ENCODE measurements at regions not wholly inside any gene's neighbourhood (a gene's known extent, or its start where the extent isn't known, plus 50 kb on each side); places are given as distances from the start of the nearest gene placed in this dataset.

- DNase-seq (ENCODE audit: low spot score) (no peak), ATAC-seq (ENCODE audit: low FRiP score) (no peak)
- TF ChIP-seq CTCF (IDR thresholded peaks at IDR 0.05): no peak
Observed at GRCh38 chr4:42330002-42330592, 67.2 kb upstream of the SHISA3 start.

- TF ChIP-seq CTCF (IDR thresholded peaks at IDR 0.05): no peak
- no peak for DNase-seq (ENCODE audit: low spot score)
- no peak for ATAC-seq (ENCODE audit: low FRiP score)
Observed at GRCh38 chr4:42331040-42331439, 66.2 kb upstream of the SHISA3 start.

GRCh38 chr4:42331914-42332368 lies 65.3 kb upstream of the SHISA3 start:
- DNase-seq (ENCODE audit: low spot score) (no peak), ATAC-seq (ENCODE audit: low FRiP score) (no peak)
- TF ChIP-seq CTCF (IDR thresholded peaks at IDR 0.05): no peak

- no peak for ATAC-seq (ENCODE audit: low FRiP score)
- DNase-seq (ENCODE audit: low spot score): no peak
- no peak for TF ChIP-seq CTCF (IDR thresholded peaks at IDR 0.05)
Observed at GRCh38 chr4:42339935-42340406, 57.3 kb upstream of the SHISA3 start.

GRCh38 chr4:42341518-42342026 lies 55.7 kb upstream of the SHISA3 start:
- ATAC-seq (ENCODE audit: low FRiP score) (no peak), DNase-seq (ENCODE audit: low spot score) (no peak)
- no peak for TF ChIP-seq CTCF (IDR thresholded peaks at IDR 0.05)

- ATAC-seq (ENCODE audit: low FRiP score) (no peak), DNase-seq (ENCODE audit: low spot score) (no peak)
- no peak for TF ChIP-seq CTCF (IDR thresholded peaks at IDR 0.05)
Observed at GRCh38 chr4:42342459-42342858, 54.8 kb upstream of the SHISA3 start.

GRCh38 chr4:42344309-42344708 lies 53.0 kb upstream of the SHISA3 start:
- ATAC-seq (ENCODE audit: low FRiP score) (no peak), DNase-seq (ENCODE audit: low spot score) (no peak)
- TF ChIP-seq CTCF (IDR thresholded peaks at IDR 0.05): no peak

Data from omental fat pad (tissue), 3 donors.